Mesendoderm (in vitro differentiated cells): ENCODE measurements at regions not wholly inside any gene's neighbourhood (a gene's known extent, or its start where the extent isn't known, plus 50 kb on each side); places are given as distances from the start of the nearest gene placed in this dataset.
A peak's percentile ranks its signal among the peaks of the same experiment; 100 is the strongest.

Experiments used
- DNase-seq: peaks from one replicate; pipeline ENCODE4 v3.0.0; 2013
- H2AK5ac ChIP-seq: 2 replicates; pipeline ENCODE4 v1.6.1; 2013; ENCODE audit warnings: low read length, inconsistent platforms
- H2BK120ac ChIP-seq: 2 replicates; pipeline ENCODE4 v1.6.1; 2013; ENCODE audit warnings: low read depth, mild to moderate bottlenecking, low read length, moderate library complexity, mixed read lengths
- H2BK15ac ChIP-seq: replicated peaks from 2 replicates; pipeline ENCODE4 v1.6.1; 2013; ENCODE audit warnings: low read depth, mild to moderate bottlenecking, moderate library complexity
- H2BK5ac ChIP-seq: 2 replicates; pipeline ENCODE4 v1.6.1; 2013; ENCODE audit warnings: low read length, inconsistent platforms
- H3K18ac ChIP-seq: 2 replicates; pipeline ENCODE4 v1.6.1; 2013; ENCODE audit warnings: mild to moderate bottlenecking, low read length, mixed read lengths
- H3K23ac ChIP-seq: one replicate; pipeline ENCODE4 v1.6.1; 2013; ENCODE audit warnings: low read length
- H3K27ac ChIP-seq: 2 replicates; pipeline ENCODE4 v1.5.1; 2013; ENCODE audit warnings: low read depth, mild to moderate bottlenecking, inconsistent platforms, low read length, moderate library complexity
- H3K27me3 ChIP-seq: 2 replicates; pipeline ENCODE4 v1.6.1; 2013; ENCODE audit warnings: low read length, control low read depth, mild to moderate bottlenecking, inconsistent platforms; ENCODE audit not compliant: insufficient read depth, poor library complexity
- H3K36me3 ChIP-seq: 2 replicates; pipeline ENCODE4 v1.6.1; 2013; ENCODE audit warnings: low read length, inconsistent platforms; ENCODE audit not compliant: control insufficient read depth, insufficient read depth
- H3K4ac ChIP-seq: one replicate; pipeline ENCODE4 v1.6.1; 2013; ENCODE audit warnings: low read depth, mild to moderate bottlenecking, low read length, moderate library complexity
- H3K4me1 ChIP-seq: 2 replicates; pipeline ENCODE4 v1.6.1; 2013; ENCODE audit warnings: low read depth, low read length, inconsistent platforms; ENCODE audit not compliant: control insufficient read depth
- H3K4me2 ChIP-seq: 2 replicates; pipeline ENCODE4 v1.6.1; 2013; ENCODE audit warnings: low read length
- H3K4me3 ChIP-seq: 2 replicates; pipeline ENCODE4 v1.5.1; 2013; ENCODE audit warnings: mild to moderate bottlenecking, low read length
- H3K56ac ChIP-seq: one replicate; pipeline ENCODE4 v1.6.1; 2013; ENCODE audit warnings: low read length
- H3K79me1 ChIP-seq: 2 replicates; pipeline ENCODE4 v1.6.1; 2013; ENCODE audit warnings: low read length, inconsistent platforms
- H3K79me2 ChIP-seq: 2 replicates; pipeline ENCODE4 v1.6.1; 2013; ENCODE audit warnings: mild to moderate bottlenecking, low read length; ENCODE audit not compliant: control insufficient read depth, insufficient read depth
- H3K9ac ChIP-seq: 2 replicates; pipeline ENCODE4 v1.6.1; 2013; ENCODE audit warnings: low read length, inconsistent platforms
- H4K5ac ChIP-seq: one replicate; pipeline ENCODE4 v1.6.1; 2013; ENCODE audit warnings: low read length
- H4K8ac ChIP-seq: one replicate; pipeline ENCODE4 v1.6.1; 2013; ENCODE audit warnings: low read depth, mild to moderate bottlenecking, control low read depth, low read length, moderate library complexity
- WGBS: extraction: QIAGEN DNeasy Blood & Tissue Kit; methylation state at CpG from one replicate; pipeline ENCODE4 v1.1.7; 2013; ENCODE audit warnings: low lambda C conversion rate, missing lambda C conversion rate; ENCODE audit not compliant: insufficient coverage; ENCODE audit errors: extremely low coverage; 5-methylcytosine and 5-hydroxymethylcytosine counted together

- Histone ChIP-seq H3K79me2 (no peaks in the 10 kb centered on the region), H2BK15ac (no peak overlapping the region), H3K36me3 (no peaks in the 10 kb centered on the region), H3K4ac (no peak overlapping the region), H3K56ac (no peak overlapping the region), H3K4me2 (no peak overlapping the region), H3K4me1 (peaks cover 4% of the 10 kb centered on the region), H3K27me3 (no peaks in the 10 kb centered on the region), H3K79me1 (no peaks in the 10 kb centered on the region), H3K23ac (no peak overlapping the region), H4K8ac (no peak overlapping the region), H3K4me3 (no peak overlapping the region), H4K5ac (no peak overlapping the region), H3K18ac (no peak overlapping the region), H2AK5ac (no peak overlapping the region), H2BK120ac (no peak overlapping the region), H3K9ac (no peak overlapping the region), H2BK5ac (no peak overlapping the region), H3K27ac (no peak overlapping the region)
- no peak for DNase-seq
- no CpG with 5 or more reads among the region's 19 CpGs for WGBS
Measured at GRCh38 chr7:116188-116981, 76.0 kb upstream of the FAM20C start.

DNA sequence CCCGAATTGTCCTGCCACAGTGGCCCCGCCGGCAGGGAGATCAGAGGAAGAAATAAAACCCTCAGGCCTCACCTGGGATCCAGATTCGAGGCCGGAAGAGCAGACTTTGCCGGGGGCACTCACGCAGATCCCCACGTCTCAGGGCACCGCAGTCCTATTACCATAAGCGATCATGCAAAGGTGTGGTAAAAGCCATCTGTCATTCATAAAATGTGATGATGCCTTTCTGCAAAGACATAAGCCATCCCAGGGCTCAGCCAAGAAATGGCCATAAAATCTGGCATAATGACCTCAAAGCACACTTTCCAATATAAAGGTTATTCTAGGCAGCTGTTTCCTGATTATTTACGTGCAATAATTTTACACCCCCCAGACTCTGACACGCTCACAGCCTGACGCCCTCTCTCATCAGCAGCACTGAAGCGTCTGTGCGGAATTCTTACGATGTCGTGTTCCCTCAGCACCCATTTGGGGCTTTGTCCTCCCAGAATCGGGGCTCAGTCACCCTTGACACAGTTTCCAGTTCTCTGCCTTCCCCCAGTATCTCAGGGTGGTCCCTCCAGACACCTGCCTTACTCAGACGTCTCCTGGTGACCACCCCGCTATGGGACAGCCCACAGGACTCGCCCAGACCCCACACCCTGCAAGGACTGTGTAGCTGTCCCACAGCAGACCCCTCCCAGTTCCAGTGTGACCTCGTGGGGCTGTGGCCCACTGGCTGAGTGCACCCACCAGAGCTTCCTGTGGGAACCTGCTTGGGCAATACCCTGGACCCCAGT is 74.3 kb upstream of the FAM20C start:
- Histone ChIP-seq H2AK5ac (no peak overlapping the region), H3K4me3 (no peak overlapping the region), H3K9ac (no peak overlapping the region), H2BK15ac (no peak overlapping the region), H3K27me3 (no peaks in the 10 kb centered on the region), H3K23ac (no peak overlapping the region), H3K18ac (no peak overlapping the region), H3K36me3 (no peaks in the 10 kb centered on the region), H3K4ac (no peak overlapping the region), H3K4me1 (peaks cover 4% of the 10 kb centered on the region), H3K27ac (no peak overlapping the region), H3K56ac (no peak overlapping the region), H3K4me2 (no peak overlapping the region), H3K79me2 (no peaks in the 10 kb centered on the region), H2BK5ac (no peak overlapping the region), H4K5ac (no peak overlapping the region), H3K79me1 (no peaks in the 10 kb centered on the region), H4K8ac (no peak overlapping the region), H2BK120ac (no peak overlapping the region)
- no peak for DNase-seq
- no CpG with 5 or more reads among the region's 22 CpGs for WGBS

GRCh38 chr7:118615-119391 is 73.6 kb upstream of the FAM20C start:
- peak overlapping the region; percentile 1 for H3K18ac ChIP-seq
- no peak overlapping the region for H2BK5ac ChIP-seq
- H3K9ac ChIP-seq, result no peak overlapping the region
- H3K79me1 ChIP-seq, result no peaks in the 10 kb centered on the region
- H2BK120ac ChIP-seq, result no peak overlapping the region
- H2BK15ac ChIP-seq, result no peak overlapping the region
- H3K4me1 ChIP-seq, result peaks cover 4% of the 10 kb centered on the region
- no peak overlapping the region for H3K4me2 ChIP-seq
- DNase-seq, result no peak
- no peak overlapping the region for H3K4me3 ChIP-seq
- H4K8ac ChIP-seq, result no peak overlapping the region
- H3K27ac ChIP-seq, result no peak overlapping the region
- H3K4ac ChIP-seq, result no peak overlapping the region
- peak overlapping the region; percentile 1 for H3K56ac ChIP-seq
- no peak overlapping the region for H4K5ac ChIP-seq
- H3K27me3 ChIP-seq, result no peaks in the 10 kb centered on the region
- no peaks in the 10 kb centered on the region for H3K36me3 ChIP-seq
- H3K79me2 ChIP-seq, result no peaks in the 10 kb centered on the region
- no peak overlapping the region for H3K23ac ChIP-seq
- no peak overlapping the region for H2AK5ac ChIP-seq
- WGBS, result no CpG with 5 or more reads among the region's 32 CpGs

DNA sequence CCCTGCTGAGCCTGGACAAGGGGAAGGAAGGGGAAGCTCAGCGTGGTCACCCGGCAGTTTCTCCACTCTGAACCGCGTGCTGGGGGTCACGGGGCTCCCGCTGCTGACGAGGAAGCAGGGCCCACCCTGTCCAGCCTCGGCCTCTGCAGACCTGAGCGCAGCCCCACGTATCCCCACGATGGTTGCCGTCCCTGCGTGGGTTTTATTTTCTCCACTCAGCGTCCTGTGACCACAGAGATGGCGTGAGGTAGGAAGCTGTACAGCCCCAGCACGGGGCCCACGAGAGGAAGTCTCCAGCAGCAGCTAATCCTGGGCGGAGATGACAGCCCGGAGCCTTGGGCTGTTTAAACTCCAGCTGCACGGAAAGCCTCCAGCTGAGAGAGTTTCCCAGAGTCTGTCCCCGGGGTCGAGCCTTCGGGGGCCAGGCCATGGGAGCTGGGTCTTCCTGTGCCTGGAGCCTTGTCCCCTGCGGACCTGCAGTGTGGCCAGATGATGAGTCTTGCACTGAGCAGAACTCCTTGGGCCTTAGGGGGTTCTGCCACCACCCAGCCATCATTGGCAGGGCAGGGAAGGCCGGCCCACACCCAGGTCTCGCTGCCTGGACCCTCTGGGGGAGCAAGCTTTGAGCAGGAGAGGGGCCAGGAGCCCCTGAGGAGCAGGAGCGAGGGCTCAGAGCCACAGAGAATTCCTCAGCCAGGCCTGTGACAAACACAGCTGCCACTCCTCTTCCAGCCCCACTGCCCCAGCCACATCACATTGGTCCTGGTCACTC is 72.8 kb upstream of the FAM20C start:
- Histone ChIP-seq H3K79me2 (no peaks in the 10 kb centered on the region), H3K9ac (no peak overlapping the region), H3K4ac (no peak overlapping the region), H4K5ac (no peak overlapping the region), H3K79me1 (no peaks in the 10 kb centered on the region), H3K18ac (peak overlapping the region; percentile 1), H4K8ac (no peak overlapping the region), H3K27me3 (no peaks in the 10 kb centered on the region), H3K36me3 (no peaks in the 10 kb centered on the region), H3K4me2 (no peak overlapping the region), H2BK5ac (no peak overlapping the region), H3K56ac (peak overlapping the region; percentile 1), H3K27ac (no peak overlapping the region), H3K23ac (no peak overlapping the region), H3K4me1 (peaks cover 4% of the 10 kb centered on the region), H2BK120ac (no peak overlapping the region), H2AK5ac (no peak overlapping the region), H3K4me3 (no peak overlapping the region), H2BK15ac (no peak overlapping the region)
- DNase-seq, result no peak
- no CpG with 5 or more reads among the region's 27 CpGs for WGBS

DNA sequence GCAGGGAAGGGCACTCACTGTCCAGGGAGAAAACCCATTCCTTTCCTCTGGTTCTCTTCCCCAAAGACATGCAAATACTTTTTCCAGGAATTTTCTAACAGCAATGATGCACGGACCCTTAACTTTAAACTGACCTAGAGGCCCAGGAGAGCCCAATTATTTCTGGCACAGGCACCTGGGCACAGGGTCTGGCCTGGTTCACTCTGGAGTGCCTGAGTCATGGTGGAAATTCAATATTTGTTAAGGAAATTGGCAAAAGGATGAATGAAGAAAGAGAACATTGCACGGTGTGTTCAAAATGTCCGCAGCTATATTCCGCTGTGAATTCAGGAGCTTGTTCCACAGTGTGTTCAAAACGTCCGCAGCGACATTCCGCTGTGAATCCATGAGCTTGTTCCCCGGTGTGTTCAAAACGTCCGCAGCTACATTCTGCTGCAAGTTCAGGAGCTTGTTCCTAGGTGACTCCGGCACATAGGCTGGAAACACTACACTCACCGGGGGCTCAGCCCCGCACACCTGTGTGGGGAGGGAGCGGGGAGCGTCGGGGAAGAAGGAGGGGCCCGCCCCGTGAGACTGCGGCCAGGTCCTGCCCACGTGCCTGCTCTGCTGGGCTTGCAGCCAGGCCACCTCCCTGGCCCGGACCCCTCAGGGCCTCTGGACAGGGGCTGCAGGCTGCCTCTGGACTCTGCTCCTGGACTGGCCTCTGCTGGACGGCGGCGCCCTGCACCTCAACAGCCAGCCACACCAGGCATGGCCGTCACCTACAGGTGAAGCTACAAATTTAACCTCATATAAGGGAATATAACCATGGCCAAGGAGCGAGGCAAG is 72.0 kb upstream of the FAM20C start:
- H2BK15ac ChIP-seq, result no peak overlapping the region
- no peaks in the 10 kb centered on the region for H3K79me2 ChIP-seq
- WGBS, result no CpG with 5 or more reads among the region's 27 CpGs
- H4K5ac ChIP-seq, result no peak overlapping the region
- no peak overlapping the region for H3K27ac ChIP-seq
- H3K23ac ChIP-seq, result peak overlapping the region; percentile 38
- H3K36me3 ChIP-seq, result no peaks in the 10 kb centered on the region
- H2BK120ac ChIP-seq, result peak overlapping the region; percentile 17
- H3K79me1 ChIP-seq, result no peaks in the 10 kb centered on the region
- H3K4me2 ChIP-seq, result no peak overlapping the region
- H3K4me1 ChIP-seq, result peaks cover 4% of the 10 kb centered on the region
- H2BK5ac ChIP-seq, result no peak overlapping the region
- H3K18ac ChIP-seq, result peak overlapping the region; percentile 1
- no peak for DNase-seq
- no peak overlapping the region for H2AK5ac ChIP-seq
- H3K4me3 ChIP-seq, result no peak overlapping the region
- H3K27me3 ChIP-seq, result no peaks in the 10 kb centered on the region
- no peak overlapping the region for H4K8ac ChIP-seq
- H3K9ac ChIP-seq, result no peak overlapping the region
- peak overlapping the region; percentile 68 for H3K56ac ChIP-seq
- H3K4ac ChIP-seq, result peak overlapping the region; percentile 41
